ENCODE measurements at regions not wholly inside any gene's neighbourhood (a gene's known extent, or its start where the extent isn't known, plus 50 kb on each side); places are given as distances from the start of the nearest gene placed in this dataset.
"Not testable (repeated sequence)": the region's sequence is repeated elsewhere in the genome, so short reads cannot be mapped to it uniquely, and the experiment has no call there.

DNA sequence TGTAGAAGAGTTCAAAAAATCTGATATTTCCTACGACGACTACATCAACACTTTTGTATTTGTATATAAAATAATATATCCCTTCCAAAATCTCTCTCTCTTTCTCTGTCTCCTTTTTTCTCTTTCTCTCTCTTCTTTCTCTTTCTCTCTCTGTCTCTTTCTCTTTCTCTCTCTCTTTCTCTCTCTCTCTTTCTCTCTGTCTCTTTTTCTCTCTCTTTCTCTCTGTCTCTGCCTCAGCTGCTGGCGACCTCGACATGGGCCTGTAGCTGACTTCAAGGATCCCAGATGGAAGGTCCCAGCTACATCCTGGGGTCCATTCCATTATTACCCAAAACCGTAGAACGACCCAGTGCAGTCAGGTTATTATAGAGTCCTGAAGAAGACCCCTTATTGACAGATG, 90.0 kb downstream of the CD24 start:
- no peak for DNase-seq (ENCODE audit: low read depth)

DNA sequence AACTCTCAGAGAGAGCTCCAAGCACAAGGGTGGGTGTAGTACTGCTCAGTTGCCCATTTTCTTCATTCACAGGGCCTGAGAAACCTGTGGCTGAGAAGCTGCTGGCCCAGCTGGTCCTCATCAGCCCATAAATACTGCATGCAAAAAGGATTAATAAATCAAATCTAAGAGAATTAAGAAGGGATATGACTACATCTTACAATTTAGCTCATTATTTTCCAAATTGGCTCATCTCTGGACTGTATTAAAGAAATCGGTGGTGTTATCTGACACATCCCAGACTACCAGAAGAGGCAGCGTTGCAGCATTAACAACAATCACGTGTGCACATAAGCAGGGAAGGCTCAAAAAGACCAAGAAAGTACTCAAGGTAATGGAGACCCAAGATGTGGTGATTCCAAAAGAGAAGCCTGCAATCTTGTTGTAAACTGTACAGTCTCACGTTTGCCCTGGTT, 90.7 kb downstream of the CD24 start:
- no peak for DNase-seq (ENCODE audit: low read depth)

DNA sequence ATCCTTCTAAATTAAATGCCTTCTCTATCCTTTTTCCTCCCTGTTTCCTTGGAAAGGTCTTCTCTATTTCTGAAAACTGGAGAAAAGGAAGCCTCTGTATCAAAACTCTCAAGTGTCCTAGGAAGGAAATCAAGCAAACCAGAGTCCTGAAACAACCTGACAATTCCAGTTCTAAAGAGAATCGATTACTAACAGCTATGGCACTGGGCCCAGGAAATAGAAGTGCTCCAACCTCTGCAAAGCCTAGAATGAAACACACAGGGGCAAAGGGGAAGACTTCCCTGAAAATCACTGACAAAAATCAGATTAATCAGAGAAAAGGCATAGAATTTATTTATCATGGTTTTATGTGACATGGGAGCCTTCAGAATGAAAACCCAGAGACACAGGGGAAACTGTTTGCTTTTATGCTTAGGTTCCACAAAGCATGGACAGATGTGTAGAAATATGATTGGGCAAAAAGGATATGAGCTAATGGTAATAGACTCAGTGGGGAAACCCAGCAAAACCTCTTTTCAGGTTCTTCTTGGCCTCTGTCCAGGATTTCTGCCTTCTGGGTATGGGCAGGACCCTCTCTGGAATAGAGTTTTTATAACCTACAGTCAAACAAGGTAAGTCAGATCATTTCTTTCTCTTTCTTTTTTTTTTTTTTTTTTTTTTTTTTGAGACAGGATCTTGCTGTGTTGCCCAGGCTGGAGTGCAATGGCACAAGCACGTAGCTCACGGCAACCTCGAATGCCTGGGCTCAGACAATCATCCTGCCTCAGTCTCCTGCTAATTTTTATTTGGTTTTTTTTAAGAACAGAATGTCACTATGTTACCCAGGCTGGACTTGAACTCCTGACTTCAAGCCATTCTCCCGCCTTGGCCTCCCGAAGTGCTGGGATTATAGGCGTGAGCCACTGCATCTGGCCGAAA, 91.7 kb downstream of the CD24 start:
- DNase-seq (ENCODE audit: low read depth) = no peak

GRCh38 chr6:106882138-106882537, 92.4 kb downstream of the CD24 start:
- no peak for DNase-seq (ENCODE audit: low read depth)

DNA sequence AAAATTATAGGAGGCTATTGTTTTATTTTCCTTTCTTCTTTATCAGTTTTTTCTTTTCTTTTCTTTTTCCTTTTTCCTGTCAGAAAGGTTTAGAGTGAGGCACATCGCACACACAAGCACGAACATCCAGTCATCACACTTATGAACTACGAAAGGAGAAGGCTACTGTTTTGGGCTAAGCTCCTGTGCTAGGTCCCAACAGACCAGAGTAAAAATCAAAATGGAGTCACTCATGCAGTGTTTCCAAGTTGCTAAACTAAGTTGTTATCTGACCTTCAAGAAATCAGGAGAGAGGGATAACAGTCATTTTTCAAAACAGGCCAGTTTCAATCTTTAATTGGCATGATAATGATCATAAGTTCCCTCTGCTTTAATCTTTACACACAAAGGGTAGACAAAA, 93.6 kb downstream of the CD24 start:
- no peak for DNase-seq (ENCODE audit: low read depth)

DNA sequence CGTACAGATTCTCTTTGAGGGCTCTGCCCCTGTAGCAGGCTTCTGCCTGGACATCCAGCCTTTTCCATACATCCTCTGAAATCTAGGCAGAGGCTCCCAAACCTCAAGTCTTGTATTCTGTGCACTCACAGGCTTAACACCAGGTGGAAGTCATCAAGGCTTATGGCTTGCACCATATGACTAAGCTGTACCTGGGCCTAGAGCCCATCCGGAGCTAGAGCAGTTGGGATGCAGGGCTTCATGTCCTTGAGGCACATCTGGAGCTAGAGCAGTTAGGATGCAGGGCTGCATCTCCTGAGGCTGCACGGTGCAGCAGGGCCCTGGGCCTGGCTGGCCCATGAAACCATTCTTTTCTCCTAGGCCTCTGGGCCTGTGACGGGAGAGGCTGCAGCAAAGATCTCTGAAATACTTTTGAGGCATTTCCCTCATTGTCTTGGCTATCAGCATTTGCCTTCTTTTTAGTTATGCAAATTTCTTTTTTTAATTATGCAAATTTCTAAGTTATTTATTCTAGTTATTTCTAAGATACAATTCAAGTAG, 98.7 kb downstream of the CD24 start:
- DNase-seq (ENCODE audit: low read depth) = no peak

- DNase-seq (ENCODE audit: low read depth) = no peak
Observed at GRCh38 chr6:106874481-106874880, 100.0 kb downstream of the CD24 start.

- no peak for DNase-seq (ENCODE audit: low read depth)
Observed at GRCh38 chr6:106872049-106872448, 102.5 kb downstream of the CD24 start.

- DNase-seq (ENCODE audit: low read depth) = no peak
Observed at GRCh38 chr6:106870824-106871717, 103.5 kb downstream of the CD24 start.

DNA sequence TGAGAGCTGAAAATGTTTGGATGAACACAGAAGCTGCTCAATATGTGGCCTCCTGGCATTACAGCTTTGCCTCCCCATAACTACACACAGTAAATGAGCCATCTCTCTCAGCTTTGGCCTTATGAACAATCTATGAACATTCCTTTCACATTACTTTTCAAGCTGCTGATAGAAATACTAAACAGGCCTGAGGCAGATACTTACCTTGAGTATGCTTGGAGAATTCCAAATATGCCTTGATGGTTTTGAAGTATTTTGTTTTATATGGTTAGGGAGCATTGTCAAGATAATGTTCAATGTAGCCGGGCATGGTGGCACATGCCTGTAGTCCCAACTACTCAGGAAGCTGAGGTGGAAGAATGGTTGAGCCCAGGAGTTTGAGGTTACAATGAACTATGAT, 104.5 kb downstream of the CD24 start:
- DNase-seq (ENCODE audit: low read depth) = peak; percentile 87

GRCh38 chr6:106869203-106869602, 105.3 kb downstream of the CD24 start:
- no peak for DNase-seq (ENCODE audit: low read depth)

DNA sequence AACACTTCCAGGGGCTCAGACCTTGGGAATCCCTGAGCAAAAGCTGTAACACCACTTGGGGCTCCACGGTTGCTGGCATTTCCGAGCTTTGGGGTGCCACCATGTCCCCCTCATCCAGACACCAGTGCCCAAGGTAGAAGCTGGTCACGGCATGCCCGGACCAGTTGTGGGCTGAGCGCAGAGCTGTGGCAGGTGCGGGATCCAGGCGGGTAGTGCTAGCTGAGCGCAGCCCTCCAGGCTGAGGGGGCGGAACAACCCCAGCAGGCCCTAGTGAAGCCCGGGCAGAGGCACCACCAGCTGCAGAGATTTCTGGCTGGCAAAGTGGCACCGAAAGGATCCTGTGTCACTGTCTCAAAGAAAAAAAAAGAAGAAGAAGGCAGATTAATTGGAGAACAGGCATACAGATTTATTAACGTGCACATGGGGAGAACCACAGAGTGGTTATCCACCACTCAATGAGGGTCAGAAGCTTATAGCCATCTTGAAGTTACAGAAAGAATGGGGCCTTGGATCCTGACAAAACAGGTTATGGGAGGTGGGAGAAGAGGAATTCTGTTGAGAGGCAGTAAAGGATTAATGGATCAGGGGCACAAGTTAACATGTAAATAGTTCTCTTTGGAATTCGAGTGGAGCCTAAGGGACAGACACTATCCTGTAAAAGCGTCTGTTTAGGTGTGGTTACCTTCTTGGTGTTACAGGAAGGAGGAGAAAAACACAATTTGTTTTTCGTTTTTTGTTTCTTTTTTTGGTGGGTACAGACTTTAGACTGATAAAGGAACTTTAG, 107.5 kb downstream of the CD24 start:
- DNase-seq (ENCODE audit: low read depth) = no peak

DNA sequence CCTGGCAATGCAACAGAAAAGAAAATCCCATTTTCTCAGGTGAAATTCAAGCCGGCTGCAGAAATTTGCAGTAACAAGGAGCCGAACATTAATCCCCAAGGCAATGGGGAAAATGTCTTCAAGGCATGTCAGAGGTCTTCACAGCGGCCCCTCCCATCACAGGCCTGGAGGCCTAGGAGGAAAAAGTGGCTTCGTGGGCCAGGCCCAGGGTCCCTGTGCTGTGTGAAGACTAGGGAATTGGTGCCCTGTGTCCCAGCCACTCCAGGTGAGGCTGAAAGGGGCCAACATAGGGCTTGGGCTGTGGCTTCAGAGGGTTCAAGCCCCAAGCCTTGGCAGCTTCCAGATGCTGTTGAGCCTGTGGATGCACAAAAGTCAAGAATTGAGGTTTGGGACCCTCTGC, 111.7 kb downstream of the CD24 start:
- no peak for DNase-seq (ENCODE audit: low read depth)

DNA sequence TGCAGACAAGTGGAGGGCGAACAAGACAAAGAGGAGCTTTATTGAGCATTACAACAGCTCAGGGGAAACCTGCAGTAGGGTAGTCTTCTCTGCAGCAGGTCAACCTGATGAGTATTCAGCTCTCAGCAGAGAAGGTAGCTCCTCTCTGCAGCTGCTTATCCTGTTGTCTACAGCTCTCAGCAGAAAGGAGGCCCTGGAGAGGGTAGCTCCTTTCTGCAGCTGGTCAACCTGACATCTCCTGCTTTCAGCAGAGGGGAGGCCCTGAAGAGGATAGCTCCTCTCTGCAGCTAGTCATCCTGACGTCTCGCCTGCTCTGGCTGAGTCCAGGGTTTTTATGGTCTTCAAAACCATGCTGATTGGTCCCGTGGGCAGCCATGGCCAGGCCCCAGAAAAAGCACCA, 113.6 kb downstream of the CD24 start:
- no peak for DNase-seq (ENCODE audit: low read depth)

DNA sequence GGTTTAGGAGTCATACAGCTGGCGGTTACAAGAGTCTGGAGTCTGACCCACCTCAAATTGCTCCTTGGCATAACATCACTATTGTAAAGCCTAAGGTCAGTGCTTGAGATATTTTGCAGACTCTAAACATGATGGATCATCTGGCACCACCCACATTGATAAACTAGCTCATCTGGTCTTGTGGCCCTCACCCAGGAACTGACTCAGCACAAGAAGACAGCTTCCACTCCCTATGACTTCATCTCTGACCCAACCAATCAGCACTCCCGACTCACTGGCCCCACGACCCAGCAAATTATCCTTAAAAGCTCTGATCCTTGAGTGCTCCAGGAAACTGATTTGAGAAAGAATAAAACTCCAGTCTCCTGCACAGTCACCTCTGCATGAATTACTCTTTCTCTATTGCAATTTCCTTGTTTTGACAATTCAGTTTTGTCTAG, 115.9 kb downstream of the CD24 start:
- DNase-seq (ENCODE audit: low read depth) = peak; percentile 61

- DNase-seq (ENCODE audit: low read depth) = no peak
Observed at GRCh38 chr6:106857771-106858652, 116.5 kb downstream of the CD24 start.

DNA sequence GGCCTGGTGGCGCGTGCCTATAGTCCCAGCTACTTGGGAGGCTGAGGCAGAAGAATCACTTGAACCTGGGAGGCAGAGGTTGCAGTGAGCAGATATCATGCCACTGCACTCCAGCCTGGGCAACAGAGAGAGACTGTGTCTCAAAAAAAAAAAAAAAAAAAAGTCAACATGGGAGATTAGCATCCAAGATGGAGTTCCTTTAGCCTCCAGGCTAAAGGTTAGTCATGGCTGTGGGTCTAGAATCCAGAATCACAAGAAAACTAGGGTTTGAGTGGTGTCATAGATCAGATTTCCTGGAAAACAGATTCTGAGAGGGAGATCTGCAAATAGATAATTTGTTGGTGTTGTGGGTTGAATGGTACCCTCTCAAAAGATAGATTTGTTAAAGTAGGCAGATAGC, 117.2 kb downstream of the CD24 start:
- DNase-seq (ENCODE audit: low read depth) = not testable (repeated sequence)

DNA sequence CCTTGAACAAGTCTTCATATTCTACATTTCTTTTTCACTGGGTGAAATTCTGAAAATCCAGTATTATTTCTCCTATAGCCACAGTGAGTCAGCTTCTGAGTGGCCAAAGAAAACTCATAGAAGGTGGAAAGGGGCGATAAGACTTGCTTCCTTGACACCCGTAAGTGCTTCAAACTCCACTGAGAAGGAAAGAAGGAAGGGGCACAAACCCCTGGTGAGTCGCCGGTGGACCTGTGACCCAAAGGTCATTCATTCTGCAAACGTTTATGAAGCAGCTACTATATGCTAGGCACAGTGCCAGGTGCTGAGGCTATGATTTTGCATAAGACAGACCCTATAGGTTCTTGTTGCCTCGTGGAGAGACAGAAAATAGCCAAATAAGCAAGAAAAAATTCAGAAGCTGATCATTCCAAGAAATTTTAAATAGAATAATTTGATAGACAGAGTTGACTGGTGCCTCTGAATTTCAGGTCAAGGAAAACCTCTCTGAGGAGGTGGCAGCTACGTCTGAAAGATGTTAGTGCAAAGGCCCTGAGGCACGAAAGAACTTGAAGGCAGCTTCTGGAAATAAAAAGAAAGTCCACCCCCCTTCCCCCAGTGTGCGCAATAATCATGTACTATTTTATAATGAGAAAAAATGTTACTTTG, 118.2 kb downstream of the CD24 start:
- DNase-seq (ENCODE audit: low read depth) = no peak

GRCh38 chr6:106855117-106855516, 119.4 kb downstream of the CD24 start:
- no peak for DNase-seq (ENCODE audit: low read depth)

- no peak for DNase-seq (ENCODE audit: low read depth)
Observed at GRCh38 chr6:106849676-106850332, 124.7 kb downstream of the CD24 start.

Data from GM04503 (cell line).